NT2/D1 (cell line): ENCODE measurements at regions not wholly inside any gene's neighbourhood (a gene's known extent, or its start where the extent isn't known, plus 50 kb on each side); places are given as distances from the start of the nearest gene placed in this dataset.

Experiments
- SUZ12 ChIP-seq: IDR thresholded peaks from 2 replicates; pipeline ENCODE4 v1.6.1; 2011; ENCODE audit not compliant: insufficient read length, insufficient read depth; ENCODE audit errors: extremely low read depth
- YY1 ChIP-seq: IDR thresholded peaks from 2 replicates; pipeline ENCODE4 v1.6.1; 2011; ENCODE audit not compliant: insufficient read length, insufficient read depth
- ZNF274 ChIP-seq: IDR thresholded peaks from 2 replicates; pipeline ENCODE4 v1.6.1; 2011; ENCODE audit warnings: mild to moderate bottlenecking, low read depth, low read length

- TF ChIP-seq ZNF274 (no peak), YY1 (no peak), SUZ12 (no peak)
Measured at GRCh38 chr15:36221992-36222391, 357.4 kb upstream of the CDIN1 start.
